ENCODE measurements at regions not wholly inside any gene's neighbourhood (a gene's known extent, or its start where the extent isn't known, plus 50 kb on each side); places are given as distances from the start of the nearest gene placed in this dataset.

DNA sequence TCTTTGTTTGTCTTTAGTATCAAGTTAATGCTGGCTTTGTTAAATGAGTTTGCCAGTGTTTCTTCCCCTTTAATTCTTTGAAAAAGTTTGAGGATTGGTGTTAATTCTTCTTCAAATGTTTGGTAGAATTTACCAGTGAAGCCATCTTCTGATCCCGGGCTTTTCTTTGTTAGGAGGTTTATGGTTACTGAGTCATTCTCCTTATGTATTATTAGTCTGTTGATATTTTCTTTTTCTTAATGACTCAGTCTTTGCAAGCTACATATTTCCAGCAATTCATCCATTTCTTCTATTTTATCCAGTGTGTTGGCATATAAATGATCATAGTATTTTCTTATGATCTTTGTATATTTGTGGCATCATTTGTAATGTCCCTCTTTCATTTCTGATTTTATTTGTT, 74.5 kb upstream of the SPINK5 start:
- no peak overlapping the region for H3K4me2 ChIP-seq (ENCODE audit: insufficient read depth in 1 of 2, low read depth in 2 of 2, low read length in 2 of 2)
- no peak overlapping the region for H2AK5ac ChIP-seq (ENCODE audit: low read depth, low read length)
- no peak overlapping the region for H3K27ac ChIP-seq (ENCODE audit: low read depth, low read length)
- H2BK12ac ChIP-seq (ENCODE audit: low read depth, low read length), result no peak overlapping the region
- no peak overlapping the region for H4K5ac ChIP-seq (ENCODE audit: insufficient read length, low read depth, low read length)
- no peak overlapping the region for H2AFZ ChIP-seq (ENCODE audit: low read length)
- H3K4me3 ChIP-seq (ENCODE audit: extremely low read depth in 1 of 4, insufficient read depth in 2 of 4, low read depth in 3 of 4, low read length in 4 of 4), result no peak overlapping the region
- H3K79me2 ChIP-seq (ENCODE audit: control insufficient read depth in 1 of 2, insufficient read depth in 2 of 2, low read length in 2 of 2), result no peaks in the 10 kb centered on the region
- H3K9me3 ChIP-seq (ENCODE audit: insufficient read depth in 2 of 2, low read depth in 1 of 2, low read length in 1 of 2), result no peaks in the 10 kb centered on the region
- CTCF ChIA-PET (ENCODE audit: partially characterized antibody), result interaction anchor here (2.0 kb wide), 1 partner anchor 16 kb away, joined by 7 read pairs; no protein-coding TSS in a partner anchor
- WGBS, 2 experiments (ENCODE audit: extremely low coverage in 1 of 2, insufficient coverage in 1 of 2, insufficient read length in 1 of 2, insufficient replicate concordance in 2 of 2, low coverage in 1 of 2, low lambda C conversion rate in 2 of 2, missing lambda C conversion rate in 1 of 2), result 93% methylated on average over 1 of the region's 1 CpG; no CpG with 5 or more reads in 1 of the 2 experiments
- POLR2A ChIA-PET (ENCODE audit: partially characterized antibody), result interaction anchor here (0.7 kb wide), 1 partner anchor 438 kb away, joined by 3 read pairs; no protein-coding TSS in a partner anchor
- no peak overlapping the region for H2BK5ac ChIP-seq (ENCODE audit: low read depth, low read length)
- H4K8ac ChIP-seq (ENCODE audit: extremely low read depth, insufficient read depth, low read length), result no peak overlapping the region
- no peak overlapping the region for H3K9ac ChIP-seq (replicated peaks in 1 of 4; ENCODE audit: extremely low read depth in 1 of 4, low read depth in 3 of 4, low read length in 3 of 4)
- DNase-seq (ENCODE audit: low read depth in 1 of 2, low spot score in 2 of 2) (no peak), FAIRE-seq (peak; percentile 42)
- H2BK120ac ChIP-seq (replicated peaks; ENCODE audit: low read depth, low read length), result no peak overlapping the region
- no peak overlapping the region for H4K91ac ChIP-seq (replicated peaks; ENCODE audit: insufficient read length, low read length)
- no peak overlapping the region for H3K56ac ChIP-seq (replicated peaks; ENCODE audit: insufficient read length, low read depth, low read length)
- no peak overlapping the region for H3K23ac ChIP-seq (ENCODE audit: insufficient read length)
- no peak overlapping the region for H2BK20ac ChIP-seq (ENCODE audit: low read length)
- no peaks in the 10 kb centered on the region for H3K4me1 ChIP-seq (replicated peaks in 1 of 4; ENCODE audit: control insufficient read depth in 3 of 4, insufficient read depth in 4 of 4, low read length in 3 of 4)
- no peaks in the 10 kb centered on the region for H3K23me2 ChIP-seq (ENCODE audit: low read depth, low read length)
- no peak for TF ChIP-seq SIX5 (IDR thresholded peaks at IDR 0.05; ENCODE audit: low read depth, low read length)
- no peak for TF ChIP-seq TAF1 (IDR thresholded peaks at IDR 0.05; ENCODE audit: low read depth, low read length)
- no peak for TF ChIP-seq ZNF274 (IDR thresholded peaks at IDR 0.05; ENCODE audit: borderline replicate concordance, extremely low read depth, low read length)
- TF ChIP-seq HDAC2 (IDR thresholded peaks at IDR 0.05; ENCODE audit: borderline replicate concordance in 1 of 2, low read depth in 2 of 2, low read length in 2 of 2), result no peak
- H3K18ac ChIP-seq (ENCODE audit: extremely low read depth, low read length), result no peak overlapping the region
- no peaks in the 10 kb centered on the region for H3K79me1 ChIP-seq (ENCODE audit: low read depth, low read length)
- H2BK15ac ChIP-seq (ENCODE audit: low read length), result no peak overlapping the region
- no peak overlapping the region for H3K14ac ChIP-seq (ENCODE audit: insufficient read length)
- no peaks in the 10 kb centered on the region for H3K27me3 ChIP-seq (replicated peaks in 1 of 4; ENCODE audit: control insufficient read depth in 3 of 4, extremely low read depth in 1 of 4, insufficient read depth in 3 of 4, low read length in 3 of 4)
- H4K20me1 ChIP-seq (replicated peaks in 1 of 2; ENCODE audit: control insufficient read depth in 1 of 2, insufficient read depth in 2 of 2, low read length in 2 of 2), result no peaks in the 10 kb centered on the region
- H3K4ac ChIP-seq (replicated peaks; ENCODE audit: insufficient read length, low read depth, low read length), result no peak overlapping the region
- H3K36me3 ChIP-seq (ENCODE audit: control insufficient read depth in 2 of 4, insufficient read depth in 4 of 4, low read length in 3 of 4), result no peaks in the 10 kb centered on the region

Data from H1 (cell line).